ENCODE measurements at regions not wholly inside any gene's neighbourhood (a gene's known extent, or its start where the extent isn't known, plus 50 kb on each side); places are given as distances from the start of the nearest gene placed in this dataset.

DNA sequence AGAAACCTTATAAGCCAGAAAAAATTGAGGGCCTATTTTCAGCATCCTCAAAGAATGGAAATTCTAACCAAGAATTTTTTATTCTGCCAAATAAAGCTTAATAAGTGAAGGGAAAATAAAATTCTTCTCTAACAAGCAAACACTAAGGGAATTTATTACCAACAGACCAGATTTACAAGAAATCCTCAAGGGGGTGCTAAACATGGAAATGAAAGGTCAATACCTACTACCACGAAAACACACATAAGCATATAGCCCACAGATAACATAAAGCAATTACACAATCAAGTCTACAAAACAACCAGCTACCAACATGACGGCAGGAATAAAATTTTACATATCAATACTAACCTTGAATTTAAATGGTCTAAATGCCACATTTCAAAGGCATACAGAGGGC lies 883.5 kb downstream of the SI start:
- no peak for TF ChIP-seq EP300 (IDR thresholded peaks at IDR 0.05)
- no peak for TF ChIP-seq CTCF (IDR thresholded peaks at IDR 0.05)
- TF ChIP-seq POLR2AphosphoS5 (IDR thresholded peaks at IDR 0.05): no peak
- TF ChIP-seq POLR2A (IDR thresholded peaks at IDR 0.05): no peak

All from gastroesophageal sphincter (tissue), 3 donors.